GM19467 (cell line): ENCODE measurements at regions not wholly inside any gene's neighbourhood (a gene's known extent, or its start where the extent isn't known, plus 50 kb on each side); places are given as distances from the start of the nearest gene placed in this dataset.
"Not testable (repeated sequence)": the region's sequence is repeated elsewhere in the genome, so short reads cannot be mapped to it uniquely, and the experiment has no call there.

Source experiments
- ATAC-seq: cut with Tn5 transposase; IDR thresholded peaks from one replicate; pipeline ENCODE4 v1.9.1; 2021; ENCODE audit warnings: mild to moderate bottlenecking, moderate library complexity; ENCODE audit not compliant: unreplicated experiment

DNA sequence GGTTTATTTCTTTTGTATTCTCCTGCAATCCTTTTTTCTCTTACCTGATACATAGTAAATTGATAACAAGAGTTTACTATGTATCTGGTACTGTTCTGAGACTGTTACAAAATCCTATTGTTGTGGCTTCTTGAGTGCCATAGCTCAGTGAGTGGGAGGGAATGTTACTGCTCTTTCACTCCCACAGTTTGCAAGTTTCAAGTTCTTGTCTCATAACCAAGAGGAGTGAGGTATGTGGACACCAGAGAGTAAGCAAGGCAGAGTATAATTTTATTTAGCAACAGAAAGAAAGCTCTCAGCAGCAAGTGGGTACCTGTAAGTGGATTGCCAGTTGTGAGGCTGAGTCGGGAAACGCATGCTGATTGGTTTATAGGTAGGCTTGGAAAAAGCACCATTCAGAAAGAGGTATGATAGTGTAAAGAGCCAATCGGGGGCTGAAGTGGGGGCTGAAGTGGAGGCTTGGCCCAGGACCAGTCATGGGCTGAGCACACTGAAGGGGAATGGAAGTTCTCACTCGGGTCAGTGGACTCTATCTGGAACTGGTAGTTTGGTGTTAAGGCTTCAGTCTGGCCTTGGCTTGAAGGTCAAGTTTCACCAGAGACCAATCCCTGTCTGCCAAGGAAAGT is 850.8 kb downstream of the TMTC2 start:
- ATAC-seq = no peak

DNA sequence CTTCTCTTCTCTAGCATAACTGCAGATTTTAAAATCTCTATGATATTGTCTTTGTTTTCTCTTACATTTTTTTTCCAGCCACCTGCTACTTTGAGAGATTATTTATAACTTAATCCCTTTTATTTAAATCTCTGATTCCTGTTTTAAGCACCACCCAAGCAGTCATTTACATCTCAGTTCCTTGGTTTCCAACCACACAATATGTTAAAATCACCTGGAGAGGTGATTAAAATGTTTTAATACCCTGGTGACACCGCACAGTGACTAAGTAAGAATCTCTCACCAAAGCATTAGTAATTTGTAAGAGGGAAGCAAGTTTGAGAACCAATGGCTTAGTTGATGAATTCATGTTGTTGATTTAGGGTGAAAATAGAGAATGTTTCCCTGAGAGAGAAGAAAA is 849.8 kb downstream of the TMTC2 start:
- no peak for ATAC-seq

DNA sequence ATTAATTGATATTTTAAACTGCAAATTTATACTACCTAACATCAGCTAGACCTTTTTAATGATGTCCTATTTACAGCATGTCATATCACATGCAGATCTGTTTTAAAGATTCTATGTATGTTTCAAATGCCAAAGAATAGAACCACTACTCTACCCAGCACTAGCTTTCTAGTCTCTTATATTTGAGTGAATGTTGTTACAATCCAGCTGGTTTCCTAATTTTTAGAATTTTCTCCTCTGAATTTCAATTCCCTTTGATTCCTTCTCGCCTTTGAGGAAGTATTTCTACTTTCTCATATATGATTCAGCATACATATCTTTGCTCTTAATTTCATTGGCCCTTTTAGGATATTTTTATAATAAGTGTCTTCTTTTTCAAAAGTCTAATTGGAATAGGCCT is 841.9 kb downstream of the TMTC2 start:
- ATAC-seq = no peak

GRCh38 chr12:83527810-83528209 is 841.1 kb downstream of the TMTC2 start:
- ATAC-seq = no peak

- no peak for ATAC-seq
These were observed 828.8 kb downstream of the TMTC2 start for GRCh38 chr12:83515306-83516026.

DNA sequence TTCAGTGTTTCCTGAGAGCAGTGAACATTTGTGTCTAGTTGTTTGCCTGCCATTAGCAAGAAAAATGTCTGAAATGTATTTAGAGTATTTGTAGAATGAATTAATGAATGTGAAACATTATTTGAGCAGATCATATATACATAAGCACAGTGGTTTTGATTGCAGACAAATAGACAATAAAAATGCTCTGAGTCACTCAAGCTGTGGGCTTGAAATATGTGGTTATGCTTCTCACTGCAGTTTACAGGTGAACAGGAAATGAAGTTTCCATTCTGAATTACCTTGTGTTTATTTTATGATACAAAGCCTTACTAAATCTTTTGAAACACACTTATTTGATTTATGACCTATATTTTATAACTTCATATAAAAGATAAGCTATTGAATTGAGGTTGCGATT is 827.7 kb downstream of the TMTC2 start:
- ATAC-seq = no peak

- ATAC-seq = no peak
These were observed 820.1 kb downstream of the TMTC2 start for GRCh38 chr12:83506841-83507240.

- ATAC-seq = no peak
These were observed 818.9 kb downstream of the TMTC2 start for GRCh38 chr12:83505586-83505985.

DNA sequence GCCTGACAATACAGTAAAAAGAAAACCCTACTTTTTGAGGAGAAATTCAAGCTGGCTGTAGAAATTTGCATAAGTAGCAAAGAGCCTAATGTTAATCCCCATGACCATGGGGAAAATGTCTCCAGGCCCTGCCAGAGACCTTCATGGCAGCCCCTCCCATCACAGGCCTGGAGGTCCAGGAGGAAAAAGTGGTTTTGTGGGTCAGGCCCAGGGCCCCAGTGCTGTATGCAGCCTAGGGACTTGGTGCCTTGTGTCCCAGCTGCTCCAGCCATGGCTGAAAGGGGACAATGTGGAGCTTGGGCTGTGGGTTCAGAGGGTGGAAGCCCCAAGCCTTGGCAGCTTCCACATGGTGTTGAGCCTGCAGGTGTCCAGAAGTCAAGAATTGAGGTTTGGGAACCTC is 813.2 kb downstream of the TMTC2 start:
- ATAC-seq = not testable (repeated sequence)

- ATAC-seq = no peak
These were observed 791.0 kb downstream of the TMTC2 start for GRCh38 chr12:83477696-83478095.

- no peak for ATAC-seq
These were observed 790.3 kb downstream of the TMTC2 start for GRCh38 chr12:83476695-83477690.

DNA sequence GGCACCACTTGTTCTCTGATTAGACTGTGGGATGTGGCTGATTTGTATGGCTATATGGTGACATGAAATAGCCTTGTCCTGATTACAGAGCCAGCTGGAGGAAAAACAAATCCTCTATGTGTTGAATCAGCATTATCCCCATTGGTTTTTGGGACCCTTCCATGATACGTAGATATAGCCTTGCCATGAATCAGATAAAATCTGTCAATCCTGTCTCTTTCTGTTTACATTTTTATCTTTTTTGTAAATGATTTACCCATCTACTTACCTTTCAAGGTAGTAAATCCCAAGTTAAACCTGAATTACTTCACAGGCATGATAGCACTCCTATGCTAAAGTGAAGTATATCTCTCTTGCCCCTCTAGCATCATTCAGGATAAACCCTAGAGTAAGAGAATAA is 789.3 kb downstream of the TMTC2 start:
- ATAC-seq = no peak

DNA sequence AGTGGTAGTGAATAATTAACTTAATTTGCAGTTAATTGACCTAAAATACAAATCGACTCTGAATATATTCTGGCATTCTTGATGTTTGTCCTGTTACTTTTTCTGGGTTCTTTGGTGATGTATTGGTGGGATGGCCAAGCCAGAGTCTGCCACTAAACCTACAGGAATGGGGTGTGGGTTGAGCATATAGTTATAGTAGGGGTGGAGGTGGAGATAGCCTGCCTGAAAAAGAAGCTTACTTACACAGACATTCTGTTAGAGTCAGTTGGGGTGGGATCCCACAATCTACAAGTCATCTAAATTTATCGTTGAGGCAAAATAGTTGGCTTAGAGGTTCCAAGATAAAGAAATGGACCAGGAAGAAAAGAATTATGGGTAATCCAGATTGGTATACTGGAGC is 787.7 kb downstream of the TMTC2 start:
- no peak for ATAC-seq

DNA sequence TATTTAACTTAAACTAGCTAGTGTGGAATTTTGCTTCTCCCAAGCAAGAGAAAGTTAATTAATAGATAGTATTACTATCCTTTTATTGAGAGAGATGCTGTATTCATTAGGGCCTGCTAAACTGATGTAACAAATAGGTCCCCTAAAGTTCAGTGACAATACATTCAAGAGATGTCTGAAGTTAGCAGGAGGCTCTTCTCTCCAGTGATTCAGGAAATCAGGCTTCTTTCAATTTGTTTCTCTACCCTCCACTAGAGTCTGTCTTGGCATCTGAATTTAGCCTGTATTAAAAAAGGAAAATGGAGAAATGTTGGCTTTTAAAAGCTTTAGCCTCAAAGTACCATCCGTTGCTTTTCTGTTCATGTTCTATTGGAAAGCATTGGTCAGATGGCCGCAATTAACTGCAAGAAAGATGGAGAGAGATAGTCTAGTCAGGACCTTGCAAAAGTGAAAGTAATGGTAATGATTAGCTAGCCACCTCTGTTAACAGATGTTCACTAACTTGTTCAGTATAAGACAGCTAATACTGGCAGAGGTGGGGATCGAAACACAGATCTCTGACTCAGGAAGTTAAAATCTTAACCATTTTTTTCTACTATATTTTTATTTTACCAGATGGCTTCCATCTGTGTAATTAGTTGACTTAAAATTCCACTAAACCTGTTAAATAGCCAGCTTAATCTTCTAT is 786.8 kb downstream of the TMTC2 start:
- peak; percentile 99 for ATAC-seq

- no peak for ATAC-seq
These were observed 786.1 kb downstream of the TMTC2 start for GRCh38 chr12:83472772-83473171.

DNA sequence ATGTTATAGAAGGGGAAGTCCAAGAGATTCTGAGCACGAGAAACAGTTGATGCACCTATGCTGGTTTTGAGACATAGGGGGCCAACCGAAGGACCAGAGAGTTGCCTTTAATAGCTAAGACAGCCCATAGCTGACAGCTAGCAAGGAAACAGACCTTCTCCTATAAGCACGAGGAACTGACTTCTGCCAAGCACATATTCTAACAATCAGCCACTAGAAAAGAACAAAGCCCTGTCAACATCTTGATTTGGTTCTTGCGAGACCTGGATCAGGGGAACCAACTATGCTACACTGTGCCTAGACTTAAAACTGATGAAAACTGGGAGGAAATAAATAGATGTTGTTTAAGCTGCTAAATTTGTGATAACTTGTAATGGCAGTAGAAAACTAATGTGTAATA is 785.6 kb downstream of the TMTC2 start:
- ATAC-seq = no peak

GRCh38 chr12:83471341-83471740 is 784.6 kb downstream of the TMTC2 start:
- no peak for ATAC-seq

DNA sequence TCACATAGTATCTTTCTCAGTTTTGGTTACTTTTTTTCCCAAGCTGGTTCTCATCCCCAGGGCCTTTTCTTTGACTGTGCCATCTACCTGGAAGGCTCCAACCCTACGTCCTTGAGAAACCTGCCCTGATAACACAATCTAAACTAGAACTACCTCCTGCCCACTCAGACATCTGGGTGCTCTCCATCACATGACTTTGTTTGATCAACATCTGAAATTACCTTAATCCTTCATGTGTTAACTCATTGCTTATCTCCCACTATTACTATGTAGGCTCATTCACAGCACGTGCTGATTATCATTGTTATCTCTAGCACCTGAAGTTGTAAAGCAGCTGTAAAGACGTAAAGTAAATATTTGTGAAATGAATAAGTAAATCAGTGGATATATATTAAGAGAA is 784.0 kb downstream of the TMTC2 start:
- no peak for ATAC-seq

DNA sequence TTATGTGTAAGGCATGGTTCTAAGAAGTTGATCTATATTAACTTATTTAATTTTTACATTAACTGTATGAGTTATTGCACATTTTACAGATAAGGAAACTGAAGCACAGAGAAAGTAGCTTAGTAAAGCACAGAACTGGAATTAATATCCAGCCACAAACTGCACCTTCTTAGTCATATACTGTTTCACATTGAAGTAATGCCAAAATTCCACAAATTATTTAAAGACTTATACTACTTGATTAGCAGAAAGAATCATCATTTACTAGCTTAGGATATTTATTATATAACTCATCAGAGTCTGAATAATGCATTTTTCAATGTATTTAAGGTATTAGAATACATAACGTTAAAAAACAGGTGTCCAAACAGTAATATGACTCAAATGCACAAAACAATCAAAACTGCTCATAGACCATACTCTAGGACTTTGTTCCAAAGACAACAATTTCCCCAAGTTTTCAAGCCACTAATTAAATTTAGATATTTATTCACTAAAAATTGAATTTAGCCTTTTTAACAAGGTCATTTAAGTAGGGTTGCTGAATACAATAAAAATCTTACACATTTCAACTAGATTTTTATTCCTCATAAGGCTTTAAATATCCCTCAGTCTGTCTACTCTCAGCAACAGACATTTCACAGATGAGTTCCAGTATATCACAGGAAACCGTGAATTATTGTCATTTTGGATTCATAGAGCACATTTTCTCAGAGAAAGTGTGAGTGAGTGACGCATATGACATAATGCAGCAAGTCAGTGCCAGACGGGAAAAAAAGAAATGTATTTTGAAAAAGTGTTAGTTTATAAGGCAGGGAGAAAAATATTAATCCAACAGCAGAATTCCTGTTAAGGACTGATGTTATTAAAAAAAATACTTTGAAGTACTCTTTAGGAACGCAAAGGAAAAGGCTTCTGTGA is 782.5 kb downstream of the TMTC2 start:
- no peak for ATAC-seq

GRCh38 chr12:83465632-83466031 is 778.9 kb downstream of the TMTC2 start:
- no peak for ATAC-seq
